ENCODE measurements at regions not wholly inside any gene's neighbourhood (a gene's known extent, or its start where the extent isn't known, plus 50 kb on each side); places are given as distances from the start of the nearest gene placed in this dataset.

DNA sequence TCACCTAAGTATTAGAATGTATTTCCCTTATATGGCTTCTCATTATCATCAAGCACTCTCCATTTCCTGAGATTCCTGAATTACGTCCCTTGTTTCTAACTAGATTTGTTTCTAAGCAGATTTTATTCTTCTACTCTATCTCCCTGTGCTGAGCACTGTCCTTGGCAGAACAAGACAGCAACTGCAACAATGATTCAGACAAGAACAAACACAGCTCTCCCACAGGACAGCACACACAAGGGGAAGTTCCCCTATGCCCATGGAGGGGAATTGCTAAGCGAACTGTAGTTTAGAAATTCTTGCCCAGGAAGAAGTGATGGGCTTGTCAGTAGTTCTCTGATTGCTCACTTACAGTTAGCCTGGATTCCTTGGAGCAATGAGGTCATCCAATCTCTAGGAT, 759.9 kb downstream of the DTWD2 start:
- no peak for TF ChIP-seq EZH2 (IDR thresholded peaks at IDR 0.05; ENCODE audit: low read length)
- TF ChIP-seq CTCF (optimal IDR thresholded peaks at IDR 0.05 in 1 of 3, IDR thresholded peaks at IDR 0.05 in 1 of 3, conservative IDR thresholded peaks at IDR 0.05 in 1 of 3; ENCODE audit: extremely low read depth in 1 of 3, insufficient read depth in 2 of 3, low read length in 3 of 3), result no peak
- FAIRE-seq (no peak), DNase-seq (ENCODE audit: low read depth, low spot score) (no peak)
- no peaks in the 10 kb centered on the region for H4K20me1 ChIP-seq (ENCODE audit: control insufficient read depth, extremely low read depth, insufficient read depth, low read length)
- H3K27me3 ChIP-seq (ENCODE audit: control insufficient read depth, extremely low read depth, insufficient read depth, low read length), result no peaks in the 10 kb centered on the region
- no peaks in the 10 kb centered on the region for H3K9me1 ChIP-seq (ENCODE audit: control insufficient read depth, extremely low read depth, insufficient read depth, low read length)
- H3K4me3 ChIP-seq (ENCODE audit: control insufficient read depth in 2 of 3, extremely low read depth in 1 of 3, insufficient read depth in 2 of 3, low read depth in 1 of 3, low read length in 3 of 3), result no peak overlapping the region
- no peaks in the 10 kb centered on the region for H3K36me3 ChIP-seq (ENCODE audit: control insufficient read depth in 2 of 2, extremely low read depth in 1 of 2, insufficient read depth in 2 of 2, low read length in 2 of 2)
- H2AFZ ChIP-seq (ENCODE audit: control insufficient read depth, low read length), result no peak overlapping the region
- H3K9ac ChIP-seq (ENCODE audit: control insufficient read depth, extremely low read depth, insufficient read depth, low read length), result no peak overlapping the region
- H3K4me1 ChIP-seq (ENCODE audit: control insufficient read depth, extremely low read depth, insufficient read depth, low read length), result no peaks in the 10 kb centered on the region
- H3K4me2 ChIP-seq (ENCODE audit: control insufficient read depth, extremely low read depth, insufficient read depth, low read depth, low read length), result no peak overlapping the region
- H3K79me2 ChIP-seq (ENCODE audit: control insufficient read depth, insufficient read depth, low read length), result no peaks in the 10 kb centered on the region
- no peaks in the 10 kb centered on the region for H3K9me3 ChIP-seq (ENCODE audit: control insufficient read depth, low read depth, low read length)
- dilution Hi-C loops (cut with MboI; ENCODE audit: extremely low pct_ligation_motif_present, low sequenced_read_pairs), result no loop called here
- H3K27ac ChIP-seq (ENCODE audit: control insufficient read depth, insufficient read depth, low read length), result no peak overlapping the region

- Histone ChIP-seq H3K4me1 (ENCODE audit: control insufficient read depth, extremely low read depth, insufficient read depth, low read length) (no peaks in the 10 kb centered on the region), H3K27ac (ENCODE audit: control insufficient read depth, insufficient read depth, low read length) (no peak overlapping the region), H3K27me3 (ENCODE audit: control insufficient read depth, extremely low read depth, insufficient read depth, low read length) (no peaks in the 10 kb centered on the region), H3K4me2 (ENCODE audit: control insufficient read depth, extremely low read depth, insufficient read depth, low read depth, low read length) (no peak overlapping the region), H4K20me1 (ENCODE audit: control insufficient read depth, extremely low read depth, insufficient read depth, low read length) (no peaks in the 10 kb centered on the region), H2AFZ (ENCODE audit: control insufficient read depth, low read length) (no peak overlapping the region), H3K36me3 (ENCODE audit: control insufficient read depth in 2 of 2, extremely low read depth in 1 of 2, insufficient read depth in 2 of 2, low read length in 2 of 2) (no peaks in the 10 kb centered on the region), H3K4me3 (ENCODE audit: control insufficient read depth in 2 of 3, extremely low read depth in 1 of 3, insufficient read depth in 2 of 3, low read depth in 1 of 3, low read length in 3 of 3) (no peak overlapping the region), H3K79me2 (ENCODE audit: control insufficient read depth, insufficient read depth, low read length) (no peaks in the 10 kb centered on the region), H3K9me1 (ENCODE audit: control insufficient read depth, extremely low read depth, insufficient read depth, low read length) (no peaks in the 10 kb centered on the region), H3K9ac (ENCODE audit: control insufficient read depth, extremely low read depth, insufficient read depth, low read length) (no peak overlapping the region), H3K9me3 (ENCODE audit: control insufficient read depth, low read depth, low read length) (no peaks in the 10 kb centered on the region)
- dilution Hi-C loops (cut with MboI; ENCODE audit: extremely low pct_ligation_motif_present, low sequenced_read_pairs), result no loop called here
- TF ChIP-seq CTCF (optimal IDR thresholded peaks at IDR 0.05 in 1 of 3, IDR thresholded peaks at IDR 0.05 in 1 of 3, conservative IDR thresholded peaks at IDR 0.05 in 1 of 3; ENCODE audit: extremely low read depth in 1 of 3, insufficient read depth in 2 of 3, low read length in 3 of 3) (no peak), EZH2 (IDR thresholded peaks at IDR 0.05; ENCODE audit: low read length) (no peak)
- DNase-seq (ENCODE audit: low read depth, low spot score), result no peak
- no peak for FAIRE-seq
Observed at GRCh38 chr5:118224546-118224945, 763.8 kb downstream of the DTWD2 start.

Measured in keratinocyte (primary cell).